NB4 (cell line): ENCODE measurements at regions not wholly inside any gene's neighbourhood (a gene's known extent, or its start where the extent isn't known, plus 50 kb on each side); places are given as distances from the start of the nearest gene placed in this dataset.

ENCODE experiments used
- CTCF ChIP-seq: IDR thresholded peaks from one replicate; pipeline ENCODE4 v1.5.1; 2012; ENCODE audit warnings: low read depth, low read length
- POLR2A ChIP-seq: IDR thresholded peaks from 2 replicates; pipeline ENCODE4 v1.6.1; 2011; ENCODE audit warnings: mild to moderate bottlenecking; ENCODE audit not compliant: insufficient read length; ENCODE audit errors: extremely low read depth

- TF ChIP-seq CTCF: no peak
- no peak for TF ChIP-seq POLR2A
Observed at GRCh38 chr5:36796155-36796554, 80.4 kb upstream of the NIPBL start.
